GM19351 (cell line): ENCODE measurements at regions not wholly inside any gene's neighbourhood (a gene's known extent, or its start where the extent isn't known, plus 50 kb on each side); places are given as distances from the start of the nearest gene placed in this dataset.
"Not testable (repeated sequence)": the region's sequence is repeated elsewhere in the genome, so short reads cannot be mapped to it uniquely, and the experiment has no call there.

Source experiments
- ATAC-seq: cut with Tn5 transposase; IDR thresholded peaks from one replicate; pipeline ENCODE4 v1.9.1; 2021; ENCODE audit warnings: mild to moderate bottlenecking, moderate library complexity; ENCODE audit not compliant: unreplicated experiment

DNA sequence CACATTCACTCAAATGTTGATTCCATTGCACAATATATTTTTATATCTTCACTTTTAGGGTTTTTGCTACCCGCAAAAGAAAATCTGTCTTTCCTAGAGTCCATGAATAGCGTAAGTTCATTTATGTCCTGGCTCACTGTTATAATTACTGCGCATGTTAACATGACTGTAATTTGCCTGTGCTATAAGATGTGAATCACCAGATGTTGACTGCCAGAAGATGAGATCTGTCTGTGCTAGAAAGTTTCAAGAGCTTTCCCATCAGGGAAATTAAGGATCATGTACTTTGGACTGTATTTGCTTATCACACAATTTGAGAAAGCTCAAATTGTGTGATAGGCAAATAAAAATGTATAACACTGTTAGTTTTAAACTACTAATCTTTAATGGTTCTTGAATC lies 322.5 kb downstream of the CHL1 start:
- ATAC-seq = no peak

DNA sequence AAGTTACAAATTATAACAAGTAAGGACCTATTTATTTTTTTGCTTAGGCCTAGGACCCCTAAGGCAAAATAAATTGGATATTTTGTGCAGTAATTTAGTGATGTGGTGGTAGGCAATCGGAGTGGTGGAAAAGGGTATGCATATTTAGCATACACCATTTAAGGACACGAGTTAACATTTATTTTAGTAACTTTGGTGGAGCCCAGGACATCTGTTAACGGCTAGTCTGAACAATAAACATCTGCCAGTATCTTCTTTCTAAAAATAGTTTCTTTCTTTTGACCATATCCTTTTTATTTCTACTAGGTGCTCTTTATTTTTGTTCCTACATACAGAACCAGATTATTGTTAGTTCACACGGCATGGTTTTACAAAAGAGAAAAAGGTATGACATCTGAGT lies 326.3 kb downstream of the CHL1 start:
- ATAC-seq = no peak

DNA sequence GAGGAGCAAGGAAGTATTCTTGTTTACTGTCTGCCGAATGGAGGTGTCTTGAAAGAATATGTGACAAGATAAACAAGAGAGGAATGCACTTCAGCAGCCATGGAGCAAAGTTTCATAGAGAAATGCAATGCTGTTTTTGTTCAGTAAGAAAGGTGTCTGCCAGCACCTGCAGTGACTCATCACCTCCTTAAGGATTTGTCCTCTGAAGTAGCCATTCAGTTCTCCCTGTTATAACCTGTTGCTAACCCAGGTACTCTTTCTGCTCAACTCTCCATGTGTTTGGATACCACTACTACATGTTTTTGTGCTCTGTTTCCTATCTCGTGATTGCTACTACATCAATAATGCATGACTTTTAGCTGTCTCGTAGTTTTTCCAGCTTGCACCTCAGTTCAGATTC lies 328.9 kb downstream of the CHL1 start:
- ATAC-seq = no peak

DNA sequence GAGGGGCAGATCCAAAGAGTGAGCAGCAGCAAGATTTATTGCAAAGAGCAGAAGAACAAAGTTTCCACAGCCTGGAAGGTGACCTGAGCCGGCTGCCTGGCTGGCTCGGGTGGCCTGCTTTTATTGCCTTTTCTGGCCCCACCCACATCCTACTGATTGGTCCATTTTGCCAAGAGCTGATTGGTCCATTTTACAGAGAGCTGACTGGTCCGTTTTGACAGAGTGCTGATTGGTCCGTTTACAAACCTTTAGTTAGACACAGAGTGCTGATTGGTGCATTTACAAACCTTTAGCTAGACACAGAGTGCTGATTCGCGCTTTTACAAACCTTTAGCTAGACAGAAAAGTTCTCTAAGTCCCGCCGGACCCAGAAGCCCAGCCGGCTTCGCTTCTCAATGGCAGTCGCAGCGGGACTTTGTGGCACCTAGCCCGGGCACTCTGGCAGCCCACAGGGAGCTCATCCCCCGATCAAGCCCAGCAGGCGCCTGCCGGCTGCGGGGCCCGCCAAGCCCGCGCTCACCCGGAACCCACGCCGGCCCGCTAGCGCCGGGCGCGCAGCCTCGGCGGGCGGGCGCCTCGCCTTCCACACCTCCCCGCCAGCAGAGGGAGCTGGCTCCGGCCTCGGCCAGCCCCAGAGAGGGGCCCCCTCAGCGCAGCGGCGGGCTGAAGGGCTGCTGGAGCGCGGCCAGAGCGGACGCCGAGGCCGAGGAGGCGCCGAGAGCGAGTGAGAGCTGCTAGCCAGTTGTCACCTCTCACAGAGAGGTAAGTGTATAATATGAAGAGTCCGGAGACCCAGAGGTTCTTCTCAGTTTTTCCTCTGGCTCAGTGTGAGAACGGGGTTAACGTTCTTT lies 339.2 kb downstream of the CHL1 start:
- no peak for ATAC-seq

DNA sequence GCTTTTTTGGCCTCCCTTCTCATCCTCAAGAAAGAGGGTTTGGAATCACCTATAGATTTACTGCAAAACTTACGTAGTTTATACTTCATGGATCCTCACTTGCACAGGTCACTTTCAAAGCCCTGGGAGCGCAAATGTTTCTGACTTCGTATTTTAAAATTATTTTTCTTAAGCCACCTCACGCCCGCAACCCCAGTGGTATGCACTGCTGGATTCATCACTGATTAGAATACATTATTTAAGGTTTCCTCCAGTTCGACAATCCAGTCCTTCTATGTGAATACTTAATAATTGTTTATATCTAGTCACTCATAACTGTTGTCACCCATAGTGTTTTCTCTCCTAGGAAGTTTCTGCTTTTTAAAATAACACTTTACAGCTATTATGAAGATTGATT lies 339.9 kb downstream of the CHL1 start:
- no peak for ATAC-seq

DNA sequence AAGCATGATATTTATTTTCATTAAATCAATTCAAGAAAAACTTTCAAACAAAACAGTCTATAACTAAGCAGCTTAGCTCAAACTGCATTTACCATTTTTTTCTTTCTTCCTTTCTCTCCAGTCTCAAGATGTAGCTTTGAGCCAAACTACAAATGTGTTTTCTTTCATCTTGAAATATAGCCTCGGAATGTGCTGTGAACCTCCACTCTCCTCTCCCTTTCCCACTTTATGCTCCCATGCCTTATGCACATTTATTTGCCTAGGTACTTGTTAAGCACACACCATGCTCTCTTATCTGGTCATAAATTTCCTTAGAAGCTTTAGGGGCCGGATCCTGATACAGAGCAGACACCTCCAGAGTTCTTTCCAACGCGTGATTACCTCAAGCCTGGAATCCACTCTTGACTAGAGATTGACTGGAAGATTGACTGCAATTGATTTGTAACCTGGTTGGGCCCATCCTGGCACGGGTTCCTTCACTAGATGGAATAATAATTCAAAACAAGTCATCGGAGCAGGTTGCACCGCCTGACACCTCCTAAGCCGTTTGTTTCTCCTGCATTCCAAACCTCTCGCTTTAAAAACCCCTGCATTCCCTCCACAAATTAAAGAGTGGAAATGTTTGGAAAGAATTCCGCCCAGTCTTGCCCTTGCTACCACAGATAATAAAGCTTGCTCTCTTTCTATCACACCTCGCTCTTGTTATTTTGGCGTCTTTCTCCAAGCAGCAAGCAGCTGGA lies 344.7 kb downstream of the CHL1 start:
- no peak for ATAC-seq

DNA sequence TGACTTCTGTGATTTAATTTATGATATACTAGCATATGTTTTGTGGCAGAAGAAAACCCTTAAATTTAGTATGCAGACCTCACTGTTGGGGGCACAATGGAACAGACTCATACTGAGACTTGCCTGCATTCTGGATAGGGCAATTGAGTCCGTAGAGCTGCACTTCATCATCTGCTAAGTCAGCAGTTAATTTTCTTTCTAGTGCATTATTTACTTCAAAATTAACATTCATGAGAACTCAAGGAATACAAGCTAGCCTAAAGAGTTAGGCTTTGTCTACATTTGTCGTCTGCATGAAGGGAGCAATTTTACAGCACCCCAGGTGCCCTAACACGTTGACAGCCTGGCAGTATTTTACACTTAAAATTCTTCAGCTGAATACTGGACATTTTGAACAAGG lies 345.5 kb downstream of the CHL1 start:
- ATAC-seq = no peak

DNA sequence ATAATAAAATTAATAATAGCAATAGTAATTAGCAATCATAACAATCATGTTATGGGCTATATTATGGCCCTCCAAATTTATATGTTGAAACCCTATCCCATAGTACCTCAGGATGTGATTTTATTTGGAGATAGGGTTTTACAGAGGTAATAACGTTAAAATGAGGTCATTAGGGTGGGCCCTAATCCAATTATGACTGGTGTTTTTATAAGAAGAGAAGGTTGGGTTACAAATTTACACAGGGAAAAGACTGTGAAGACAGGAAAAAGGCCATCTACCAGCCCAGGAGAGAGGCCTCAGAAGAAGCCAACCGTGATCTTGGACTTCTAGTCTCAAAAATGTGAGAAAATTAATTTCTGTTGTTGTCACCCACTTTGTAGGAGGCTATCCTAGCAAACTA lies 353.1 kb downstream of the CHL1 start:
- ATAC-seq = no peak

DNA sequence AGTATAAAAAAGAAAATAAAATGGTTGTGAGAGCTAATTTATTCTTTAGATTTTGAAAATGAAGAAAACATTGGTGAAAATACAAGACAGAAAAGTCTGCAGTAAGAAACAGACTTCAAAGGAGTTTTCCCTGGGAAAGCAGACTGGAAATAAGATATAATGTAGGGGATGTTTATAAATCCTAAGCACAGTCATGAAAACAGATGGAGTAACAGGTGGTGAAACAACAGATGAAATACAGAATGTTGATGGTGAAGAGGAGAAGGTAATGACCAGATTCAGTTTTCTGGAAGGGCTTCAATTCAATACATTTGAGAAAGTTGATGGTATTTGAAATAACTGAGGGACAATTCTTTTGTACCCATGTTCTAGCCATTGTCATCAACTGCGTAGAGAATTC lies 353.9 kb downstream of the CHL1 start:
- ATAC-seq = no peak

DNA sequence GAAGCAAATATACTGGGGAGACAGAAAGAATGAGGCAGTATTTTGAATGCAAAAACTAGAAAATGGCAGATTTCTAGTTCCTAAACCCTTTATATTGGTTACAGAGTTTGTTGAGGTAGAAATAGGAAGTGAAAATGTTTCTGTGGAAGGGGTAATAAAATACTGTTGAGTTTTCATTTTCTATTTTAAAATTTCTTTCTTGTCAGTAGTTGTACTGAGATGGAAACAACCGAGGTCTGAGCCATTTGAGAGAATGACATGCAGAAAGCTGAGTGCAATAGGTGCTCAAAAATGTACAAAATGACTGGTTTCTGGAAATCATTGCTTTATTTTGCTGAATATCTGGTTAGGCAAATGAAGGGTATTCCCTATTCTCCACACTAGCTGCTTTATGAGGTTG lies 361.4 kb downstream of the CHL1 start:
- peak; percentile 97 for ATAC-seq

DNA sequence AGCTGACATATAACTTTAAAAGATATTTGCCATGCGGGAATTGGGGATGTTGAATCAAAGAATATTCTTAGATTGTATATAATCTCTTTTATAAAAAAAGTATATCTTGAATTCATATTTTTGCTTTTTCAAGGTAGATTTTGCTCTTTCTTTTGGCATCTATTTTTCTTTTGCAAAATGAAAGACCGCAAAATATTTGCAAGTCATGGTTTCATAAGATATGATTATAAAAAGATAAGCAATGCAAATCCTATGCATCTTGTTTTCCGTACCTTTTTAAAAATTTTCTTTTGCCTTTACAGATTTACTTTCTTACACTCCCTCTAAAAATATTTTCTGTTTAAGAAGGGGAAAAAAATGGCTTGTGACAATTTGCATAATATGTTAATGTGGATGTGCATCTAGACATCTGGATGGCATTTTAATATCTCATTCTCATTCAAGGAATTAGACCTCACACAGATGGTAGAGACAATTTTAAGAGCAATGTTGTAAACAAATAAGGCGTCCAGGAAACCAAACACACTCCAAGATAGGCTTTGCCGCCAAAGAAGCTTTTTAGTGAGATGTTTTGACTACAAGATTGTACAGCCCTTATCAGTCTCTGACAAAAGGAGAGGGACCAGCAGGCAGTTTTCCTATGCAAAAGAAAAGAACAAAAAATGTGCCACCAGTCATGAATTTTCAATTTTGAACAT lies 371.1 kb downstream of the CHL1 start:
- no peak for ATAC-seq

DNA sequence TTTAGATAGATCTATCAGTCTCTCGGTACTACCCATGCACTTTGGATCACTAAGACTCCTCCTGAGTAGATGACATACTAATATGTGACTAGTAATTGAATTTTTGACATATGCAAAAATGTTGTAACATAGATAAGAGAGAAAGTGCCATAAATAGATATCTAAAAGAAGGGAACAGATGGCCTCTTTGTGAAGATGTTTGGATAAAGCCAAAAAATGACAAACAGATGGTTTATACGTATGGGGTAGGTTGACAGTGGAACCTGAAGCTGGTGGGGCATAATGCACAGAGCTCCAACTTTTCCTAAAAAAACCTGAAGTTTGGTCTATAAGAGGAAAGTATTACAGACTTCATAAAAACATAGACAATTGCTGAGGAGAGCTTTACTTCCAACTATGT lies 383.0 kb downstream of the CHL1 start:
- not testable (repeated sequence) for ATAC-seq

DNA sequence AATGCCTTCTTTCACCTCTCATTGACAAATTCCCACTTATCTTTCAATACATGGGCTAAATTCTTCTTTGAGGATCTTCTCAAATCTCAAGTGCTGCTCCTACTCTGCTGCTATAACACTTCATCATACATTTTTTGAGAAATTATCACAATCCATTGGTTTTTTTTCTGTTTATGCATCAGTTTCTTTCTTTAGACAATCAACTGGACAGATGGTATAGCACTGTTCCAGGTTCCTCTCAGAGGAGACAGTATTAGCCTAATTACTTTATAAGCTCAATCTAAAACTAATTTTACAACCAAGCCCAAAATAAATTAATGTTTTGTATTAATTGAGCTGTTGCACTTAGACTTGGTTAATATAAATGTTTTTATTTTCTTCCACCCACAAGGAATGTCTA lies 392.5 kb downstream of the CHL1 start:
- not testable (repeated sequence) for ATAC-seq

DNA sequence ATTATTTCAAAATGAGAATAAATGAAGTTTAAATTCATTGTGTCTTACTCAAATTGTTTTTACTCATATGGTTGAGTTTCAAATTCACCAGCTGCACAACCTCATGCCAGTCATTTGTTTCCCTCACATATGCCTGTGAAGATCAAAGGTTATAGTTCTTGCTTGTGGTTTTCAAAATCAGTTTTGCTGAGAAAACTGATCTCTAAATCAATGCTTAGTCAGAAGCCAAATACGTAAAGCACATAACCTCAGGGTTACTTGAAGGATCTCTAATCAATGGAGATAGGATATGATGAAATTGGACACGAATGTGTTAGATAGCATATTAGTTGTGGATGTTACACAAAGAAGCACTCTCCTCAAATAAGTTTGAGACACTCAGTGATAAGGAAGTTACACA lies 400.7 kb downstream of the CHL1 start:
- ATAC-seq = peak; percentile 67

DNA sequence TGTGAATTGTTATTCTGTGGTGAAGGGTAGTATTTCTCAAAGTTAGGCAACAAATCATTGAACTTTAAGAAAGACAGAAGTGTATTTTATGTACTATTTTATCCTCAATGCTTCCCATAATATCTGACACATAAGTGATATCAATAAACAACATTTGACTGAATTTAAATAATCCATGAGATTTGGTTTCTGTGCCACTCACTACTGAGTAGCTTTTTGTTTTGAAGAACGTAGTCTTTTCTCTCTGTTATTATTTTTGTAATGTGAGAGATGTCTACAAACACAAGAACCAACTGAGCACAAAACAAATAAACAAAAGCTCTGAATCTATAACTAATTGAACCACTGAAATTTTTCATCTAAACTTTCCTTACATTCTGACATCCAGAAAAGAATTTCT lies 401.2 kb downstream of the CHL1 start:
- not testable (repeated sequence) for ATAC-seq

DNA sequence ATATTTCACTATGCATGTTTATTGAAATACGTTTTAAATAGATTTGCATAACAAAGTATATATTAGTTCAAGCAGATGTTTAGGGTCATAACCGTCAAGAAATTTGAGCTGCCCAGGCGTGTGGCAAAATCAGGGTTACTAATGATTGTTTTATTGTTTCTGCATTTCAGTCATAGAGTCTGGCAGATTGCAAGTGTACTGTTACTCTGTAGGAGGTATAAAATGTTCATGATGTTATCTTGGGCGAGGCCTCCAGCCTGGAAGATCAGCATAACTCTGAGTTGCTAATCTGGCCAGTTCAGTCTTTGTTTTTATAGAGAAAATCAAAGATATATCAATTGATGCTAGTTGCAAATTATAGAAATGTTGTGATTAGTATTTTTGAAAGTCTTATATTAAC lies 410.9 kb downstream of the CHL1 start:
- ATAC-seq = not testable (repeated sequence)

DNA sequence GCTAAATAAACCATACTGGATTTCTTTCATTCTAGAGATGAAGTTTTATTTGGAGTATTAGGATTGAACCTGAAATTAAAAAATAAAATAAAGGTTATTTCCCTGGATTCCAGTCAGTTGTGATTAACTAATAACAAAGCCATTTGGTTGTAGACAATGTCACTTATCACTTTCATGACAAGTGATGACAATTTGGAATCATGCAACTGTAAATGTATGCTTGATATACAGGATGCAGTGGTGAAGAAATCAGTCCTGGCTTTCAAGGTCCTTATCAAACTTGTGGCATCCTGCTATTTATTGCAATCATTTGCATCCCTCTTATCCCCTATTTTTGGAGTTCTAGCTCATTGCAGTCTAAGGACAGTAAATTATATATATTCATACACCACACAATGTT lies 425.2 kb downstream of the CHL1 start:
- ATAC-seq = no peak

DNA sequence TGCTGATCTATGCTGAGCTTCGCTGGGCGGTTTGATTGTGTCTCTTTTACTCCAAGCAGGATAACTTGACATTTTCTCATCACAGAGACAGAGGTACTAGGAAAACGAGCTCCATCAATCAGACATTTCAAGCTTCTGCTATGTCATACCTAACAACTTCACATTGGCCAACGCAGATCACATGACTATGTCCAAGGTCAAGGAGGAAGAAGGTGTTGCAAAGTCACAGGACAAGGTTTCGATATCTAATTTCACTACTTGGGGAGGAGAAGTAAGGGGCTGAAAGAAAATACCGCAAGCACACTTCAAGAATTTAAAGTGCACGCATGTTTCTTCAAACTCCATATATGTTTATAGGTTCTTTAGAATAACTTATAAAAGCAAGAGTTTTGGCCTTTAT lies 425.8 kb downstream of the CHL1 start:
- no peak for ATAC-seq

DNA sequence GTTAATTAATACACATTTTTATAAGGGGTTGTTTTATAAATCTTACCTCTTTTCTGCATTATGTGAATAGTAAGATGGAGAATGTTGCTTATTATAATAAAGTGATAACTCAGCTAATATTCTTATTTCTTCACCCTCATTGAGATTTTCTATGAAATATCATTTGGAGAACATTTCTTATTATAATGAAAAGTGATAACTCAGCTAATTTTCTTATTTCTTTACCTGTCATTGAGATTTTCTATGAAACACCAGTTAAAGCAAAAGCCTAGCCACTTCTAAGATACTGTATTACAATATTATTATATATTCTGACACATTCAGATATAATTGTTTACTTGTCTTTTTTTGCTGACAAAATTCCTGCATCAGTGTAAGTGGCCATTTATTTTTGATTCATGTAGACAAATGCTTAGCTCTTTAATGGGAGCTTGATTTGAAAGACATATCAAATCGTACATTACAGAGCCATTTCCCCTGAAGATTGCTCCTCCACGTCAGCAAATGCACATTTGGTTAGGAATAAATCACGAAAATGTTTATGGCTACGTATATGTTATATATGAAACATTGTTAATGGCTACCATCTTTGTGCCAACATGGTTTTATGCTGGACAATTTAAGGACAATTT lies 427.5 kb downstream of the CHL1 start:
- no peak for ATAC-seq

DNA sequence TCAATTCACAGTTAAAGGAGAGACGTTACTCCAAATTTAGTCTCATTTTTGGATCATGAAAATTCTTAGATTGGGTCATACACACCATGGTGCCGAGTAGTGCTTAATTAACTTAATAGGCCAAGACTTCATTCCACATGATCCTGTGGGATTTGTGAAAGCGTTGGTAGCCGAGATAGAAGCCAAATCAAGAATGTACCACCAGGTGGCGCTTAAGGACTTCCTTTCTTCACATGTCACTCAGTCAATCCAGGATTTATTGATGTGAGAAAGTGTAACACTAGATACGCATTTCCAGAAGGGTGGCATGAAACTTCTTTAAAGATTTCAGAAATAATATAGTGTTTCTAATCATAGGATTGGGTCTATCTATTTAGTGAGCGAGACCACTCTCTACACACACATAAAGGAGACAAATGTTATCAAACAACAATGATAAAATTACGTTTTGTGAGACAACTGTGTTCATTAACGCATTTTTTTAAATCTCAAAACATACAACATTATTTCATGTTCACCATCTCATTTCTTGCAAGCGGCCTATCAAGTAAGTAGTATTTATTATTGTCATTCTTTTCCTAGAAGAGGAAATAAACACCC lies 436.1 kb downstream of the CHL1 start:
- ATAC-seq = peak; percentile 79

DNA sequence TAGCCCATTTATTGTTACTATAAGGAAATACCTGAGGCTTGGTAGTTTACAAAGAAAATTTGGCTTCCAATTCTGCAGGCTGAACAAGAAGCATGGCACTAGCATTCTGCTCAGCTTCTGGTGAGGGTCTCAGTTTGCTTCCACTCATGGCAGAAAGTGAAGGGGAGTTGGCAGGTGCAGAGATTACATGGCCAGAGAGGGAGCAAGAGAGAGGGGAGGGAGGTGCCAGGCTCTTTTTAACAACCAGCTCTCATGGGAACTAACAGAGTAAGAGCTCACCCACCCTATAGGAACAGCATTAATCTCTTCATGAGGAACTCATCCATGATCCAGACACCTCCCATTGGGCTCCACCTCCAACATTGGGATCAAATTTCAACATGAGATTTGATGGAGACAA lies 437.9 kb downstream of the CHL1 start:
- ATAC-seq = no peak
